NCI-H2196 treated with DMSO at 0.1 percent for 48 hours (cell line): ENCODE measurements at regions not wholly inside any gene's neighbourhood (a gene's known extent, or its start where the extent isn't known, plus 50 kb on each side); places are given as distances from the start of the nearest gene placed in this dataset.

Source experiments
- DNase-seq: peaks from one replicate; lab custom pipeline; 2025; ENCODE audit not compliant: unreplicated experiment; lab: John Stamatoyannopoulos, UW

- DNase-seq = no peak
Measured at GRCh38 chr3:176469694-176470205, 727.5 kb downstream of the TBL1XR1 start.

GRCh38 chr3:176463610-176464009, 733.7 kb downstream of the TBL1XR1 start:
- no peak for DNase-seq

- DNase-seq = no peak
Measured at GRCh38 chr3:176447369-176447768, 749.9 kb downstream of the TBL1XR1 start.

GRCh38 chr3:176442326-176442725, 755.0 kb downstream of the TBL1XR1 start:
- DNase-seq = no peak

- no peak for DNase-seq
Measured at GRCh38 chr3:176439729-176440128, 757.6 kb downstream of the TBL1XR1 start.

- no peak for DNase-seq
Measured at GRCh38 chr3:176431991-176432390, 765.3 kb downstream of the TBL1XR1 start.

GRCh38 chr3:176431038-176431418, 766.3 kb downstream of the TBL1XR1 start:
- DNase-seq = no peak

GRCh38 chr3:176430244-176431037, 766.8 kb downstream of the TBL1XR1 start:
- DNase-seq = peak; percentile 7

GRCh38 chr3:176428552-176428951, 768.7 kb downstream of the TBL1XR1 start:
- DNase-seq = no peak

GRCh38 chr3:176426371-176426770, 770.9 kb downstream of the TBL1XR1 start:
- no peak for DNase-seq

- DNase-seq = no peak
Measured at GRCh38 chr3:176416870-176417269, 780.4 kb downstream of the TBL1XR1 start.

- DNase-seq = no peak
Measured at GRCh38 chr3:176415661-176416295, 781.5 kb downstream of the TBL1XR1 start.

GRCh38 chr3:176412771-176413170, 784.5 kb downstream of the TBL1XR1 start:
- no peak for DNase-seq

GRCh38 chr3:176403531-176403930, 793.8 kb downstream of the TBL1XR1 start:
- DNase-seq = no peak

- DNase-seq = no peak
Measured at GRCh38 chr3:176401211-176401610, 796.1 kb downstream of the TBL1XR1 start.

- DNase-seq = no peak
Measured at GRCh38 chr3:176399193-176399592, 798.1 kb downstream of the TBL1XR1 start.

GRCh38 chr3:176395240-176395639, 802.0 kb downstream of the TBL1XR1 start:
- DNase-seq = no peak

GRCh38 chr3:176378789-176379188, 818.5 kb downstream of the TBL1XR1 start:
- DNase-seq = no peak

GRCh38 chr3:176376531-176376930, 820.8 kb downstream of the TBL1XR1 start:
- no peak for DNase-seq

GRCh38 chr3:176375519-176375918, 821.8 kb downstream of the TBL1XR1 start:
- DNase-seq = no peak

- no peak for DNase-seq
Measured at GRCh38 chr3:176362191-176362731, 835.0 kb downstream of the TBL1XR1 start.

GRCh38 chr3:176359211-176359610, 838.1 kb downstream of the TBL1XR1 start:
- DNase-seq = no peak
